Stimulated activated CD4-positive, alpha-beta T cell treated with anti-CD3 and anti-CD28 coated beads, Interleukin-1b, Interleukin-23, amount 100 ng/mL, for 4 hours (primary cell): ENCODE measurements at regions not wholly inside any gene's neighbourhood (a gene's known extent, or its start where the extent isn't known, plus 50 kb on each side); places are given as distances from the start of the nearest gene placed in this dataset.

Source experiments
- DNase-seq, 2 donors: peaks; one replicate each; pipeline ENCODE4 v3.0.0-alpha.2; 2020; ENCODE audit warnings: low read depth in 2 of 2

- DNase-seq: no peak
These were observed 264.0 kb upstream of the PITX2 start for GRCh38 chr4:110886856-110887255.

- DNase-seq: no peak
These were observed 274.9 kb upstream of the PITX2 start for GRCh38 chr4:110897784-110898183.

DNA sequence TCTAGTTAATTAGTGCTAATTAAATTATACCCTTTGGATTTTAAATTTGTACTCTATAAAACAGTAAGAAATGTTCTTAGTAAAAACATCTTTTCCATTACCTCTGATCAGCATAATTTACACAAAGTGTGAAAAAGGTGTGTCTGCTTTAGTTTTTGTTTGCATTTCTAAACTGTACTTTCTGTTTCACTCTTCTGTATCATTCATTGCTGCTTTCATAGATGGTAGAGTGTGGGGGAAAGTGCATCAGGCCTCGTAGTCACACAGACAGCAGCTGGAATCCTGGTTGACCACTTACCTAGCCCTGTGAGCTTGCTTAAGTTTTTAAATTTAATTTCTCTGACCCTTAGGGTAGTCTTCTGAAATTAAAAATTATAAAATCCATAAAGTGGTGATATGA is 275.4 kb upstream of the PITX2 start:
- no peak for DNase-seq

GRCh38 chr4:110900213-110900769 is 277.4 kb upstream of the PITX2 start:
- no peak for DNase-seq

GRCh38 chr4:110902500-110902899 is 279.6 kb upstream of the PITX2 start:
- DNase-seq: no peak

DNA sequence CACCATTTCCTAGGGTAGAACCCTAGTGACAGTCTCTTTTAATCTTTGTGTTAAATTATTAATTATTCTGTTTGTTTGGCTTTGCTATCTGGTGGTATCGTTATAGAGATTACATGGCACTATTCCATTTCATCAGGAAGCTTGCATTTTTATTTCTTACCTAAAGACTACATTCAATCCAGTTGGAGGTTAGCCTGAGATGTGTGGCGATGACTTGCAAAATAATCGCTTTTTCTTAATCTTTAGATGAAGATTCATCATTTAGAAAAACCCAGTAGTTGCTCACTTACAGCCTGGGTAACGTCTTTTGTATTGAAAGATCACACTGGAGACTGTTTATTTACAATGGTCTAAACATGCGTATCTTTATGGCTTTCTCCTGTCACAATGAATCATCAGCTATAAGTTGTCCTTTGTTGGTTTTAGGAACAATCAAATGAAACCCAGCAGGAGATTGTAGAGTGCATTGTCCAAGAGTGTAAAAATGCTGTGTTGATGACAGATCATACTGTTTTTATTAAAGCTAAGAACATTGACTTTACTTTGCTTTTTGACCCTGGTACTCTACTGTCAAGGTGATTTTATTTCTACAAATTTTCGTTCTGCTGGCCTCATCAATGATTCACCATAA is 281.7 kb upstream of the PITX2 start:
- no peak for DNase-seq

DNA sequence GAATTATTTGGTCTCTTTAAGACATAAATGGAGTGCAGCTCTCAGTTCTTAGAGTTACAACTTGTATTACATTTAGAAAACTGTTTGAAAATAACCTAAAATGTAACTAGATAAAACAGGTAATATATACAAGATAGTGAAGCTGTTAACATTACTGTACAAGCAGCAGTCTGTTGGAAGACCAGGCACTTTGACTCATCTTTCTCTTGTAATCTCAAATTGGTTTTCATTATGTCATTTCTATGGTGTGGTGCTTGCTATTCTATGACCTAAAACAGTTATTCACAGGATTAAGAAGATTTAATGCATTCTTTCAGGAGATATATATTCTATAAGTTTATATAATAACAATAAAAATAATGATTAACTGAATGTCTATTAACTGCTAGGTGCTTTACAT is 282.5 kb upstream of the PITX2 start:
- no peak for DNase-seq

DNA sequence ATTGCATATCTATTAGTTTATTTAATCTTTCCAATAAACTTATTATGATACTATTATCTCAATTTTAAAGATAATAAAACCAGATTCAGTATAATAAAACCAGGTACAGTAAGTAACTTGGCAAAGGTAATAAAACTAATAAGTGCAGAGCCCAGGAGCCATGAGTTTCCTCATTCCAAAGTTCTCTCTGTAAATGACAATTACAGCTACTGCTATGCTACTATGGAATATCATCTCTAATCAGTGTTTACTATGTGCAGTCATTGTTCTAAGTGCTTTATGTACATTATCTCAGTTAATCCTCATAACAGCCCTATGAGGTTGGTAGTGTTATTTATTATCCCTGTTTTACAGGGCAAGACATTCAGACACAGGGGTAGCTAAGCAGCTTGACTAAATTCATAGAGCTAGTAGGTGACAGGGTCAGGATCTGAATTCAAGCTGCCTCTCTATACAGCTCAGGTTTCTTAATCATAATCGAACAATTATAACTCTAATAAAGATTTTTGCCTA is 285.0 kb upstream of the PITX2 start:
- DNase-seq: no peak

DNA sequence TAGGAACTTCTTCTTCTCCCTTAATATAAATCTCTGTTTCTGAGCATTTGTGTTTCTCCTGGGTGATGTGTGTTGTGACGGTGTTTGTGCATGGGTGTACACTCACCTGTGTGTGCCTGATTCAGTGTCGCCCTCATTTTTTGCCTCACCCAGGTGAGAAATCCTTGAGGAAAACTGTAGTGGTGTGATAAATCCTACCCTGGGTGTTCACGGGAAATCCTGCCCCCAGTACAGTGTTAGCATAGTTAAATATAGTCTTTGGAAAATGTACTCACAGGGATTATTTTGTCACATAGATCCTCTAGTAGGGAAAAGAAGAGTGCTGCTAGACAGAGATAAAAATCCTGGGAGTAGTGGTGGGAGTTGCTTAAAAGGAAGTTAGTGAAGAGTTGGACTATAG is 291.9 kb upstream of the PITX2 start:
- no peak for DNase-seq

DNA sequence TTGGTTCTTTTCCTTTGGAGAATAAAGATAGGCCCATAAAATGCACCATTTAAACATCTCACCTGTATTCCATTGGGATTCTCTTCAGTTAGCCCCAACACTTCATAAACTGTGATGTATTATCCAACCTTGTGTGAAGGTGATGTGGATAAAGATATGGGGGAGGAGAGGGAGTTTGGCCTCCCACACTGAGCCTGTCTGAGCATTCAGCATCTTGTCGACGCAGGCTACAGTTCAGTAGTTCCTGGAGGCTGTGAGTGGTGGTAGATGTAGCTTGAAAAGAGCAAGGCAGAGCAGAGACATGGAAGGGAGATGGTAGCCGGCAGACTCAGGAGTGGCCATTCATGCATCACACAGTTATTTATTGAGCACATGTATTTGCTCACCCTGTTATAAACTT is 292.4 kb upstream of the PITX2 start:
- DNase-seq: no peak

DNA sequence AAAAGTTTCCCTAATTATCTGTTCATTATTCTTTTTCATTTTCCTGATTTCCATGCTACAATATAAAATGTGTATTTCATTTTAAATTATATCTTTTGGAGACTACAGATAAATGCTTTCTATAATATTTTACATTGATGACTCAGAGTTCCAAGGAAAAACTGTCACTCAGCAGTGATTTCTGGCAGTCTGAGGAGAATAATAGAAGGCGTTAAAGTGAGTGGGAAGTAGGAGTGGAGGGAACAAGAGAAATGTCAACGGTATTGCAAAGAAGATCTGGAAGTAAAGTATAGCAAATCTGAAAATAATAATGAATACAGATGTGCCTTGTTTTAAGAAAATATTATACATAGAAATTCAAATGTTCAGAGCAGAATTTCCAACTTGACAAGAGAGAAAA is 293.6 kb upstream of the PITX2 start:
- DNase-seq: no peak

GRCh38 chr4:110917835-110918234 is 295.0 kb upstream of the PITX2 start:
- DNase-seq: no peak

GRCh38 chr4:110920990-110921389 is 298.1 kb upstream of the PITX2 start:
- DNase-seq: no peak

GRCh38 chr4:110924761-110925160 is 301.9 kb upstream of the PITX2 start:
- no peak for DNase-seq

DNA sequence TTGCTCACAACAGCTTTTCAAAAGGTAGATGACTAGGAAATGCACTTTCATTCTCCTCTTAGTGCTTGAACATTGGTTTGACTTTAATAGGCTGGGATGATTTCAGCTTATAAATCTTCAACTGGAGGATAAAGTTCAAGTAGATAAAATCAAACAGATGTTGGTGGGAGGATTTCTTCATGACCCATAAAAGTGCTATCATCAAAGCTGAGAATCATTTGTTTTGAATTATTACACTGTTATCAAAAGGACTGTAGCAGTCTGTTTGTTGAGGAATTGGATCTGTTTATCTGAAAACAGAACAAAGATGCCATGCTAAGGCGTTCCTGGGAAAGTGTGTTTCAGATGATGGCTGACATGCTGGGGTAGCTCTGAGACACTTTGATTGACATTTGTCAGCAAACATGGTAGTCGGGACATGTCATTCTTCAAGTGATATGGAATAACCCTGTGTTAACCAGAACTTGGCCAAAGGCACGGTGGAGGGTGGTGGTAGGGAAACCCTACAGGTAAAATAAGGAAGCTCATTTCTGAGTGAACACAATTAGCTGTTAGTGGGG is 304.0 kb upstream of the PITX2 start:
- no peak for DNase-seq

DNA sequence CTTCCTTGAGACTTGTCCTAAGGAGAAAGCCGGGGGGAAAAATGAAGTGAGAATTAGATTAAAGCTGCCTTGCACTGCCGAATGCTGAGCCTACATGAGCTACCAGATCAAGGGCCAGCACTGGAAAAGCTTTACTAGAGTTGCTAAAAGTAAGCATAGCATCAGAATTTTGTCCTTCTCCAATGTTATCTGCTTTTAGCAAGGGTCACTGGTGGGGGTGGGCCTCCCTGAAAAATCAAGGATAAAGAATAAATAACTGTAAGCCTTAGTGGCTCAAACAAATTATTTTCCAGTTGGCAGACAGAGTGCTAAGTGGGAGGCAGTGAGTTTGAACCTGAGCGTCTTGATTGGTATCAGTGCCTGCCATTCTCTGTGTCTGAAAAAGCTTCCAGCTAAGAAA is 310.5 kb upstream of the PITX2 start:
- DNase-seq: no peak

DNA sequence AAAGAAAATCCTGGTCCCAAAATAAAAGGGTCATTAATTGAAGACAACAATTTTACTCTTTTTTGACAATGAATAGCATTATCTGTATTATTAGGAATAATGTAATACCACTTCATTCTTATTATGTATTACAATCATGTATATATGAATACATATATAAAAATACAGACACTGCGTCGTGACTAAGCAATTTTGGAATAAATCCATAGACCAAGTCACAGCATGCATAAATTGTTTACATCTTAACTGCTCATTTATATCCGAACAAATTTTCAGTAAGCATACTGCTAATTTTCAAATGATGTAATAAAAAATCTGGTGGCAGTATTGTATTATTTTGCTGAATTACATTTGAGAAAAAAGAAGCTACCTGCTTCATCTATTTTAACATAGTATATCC is 321.6 kb upstream of the PITX2 start:
- DNase-seq: no peak

DNA sequence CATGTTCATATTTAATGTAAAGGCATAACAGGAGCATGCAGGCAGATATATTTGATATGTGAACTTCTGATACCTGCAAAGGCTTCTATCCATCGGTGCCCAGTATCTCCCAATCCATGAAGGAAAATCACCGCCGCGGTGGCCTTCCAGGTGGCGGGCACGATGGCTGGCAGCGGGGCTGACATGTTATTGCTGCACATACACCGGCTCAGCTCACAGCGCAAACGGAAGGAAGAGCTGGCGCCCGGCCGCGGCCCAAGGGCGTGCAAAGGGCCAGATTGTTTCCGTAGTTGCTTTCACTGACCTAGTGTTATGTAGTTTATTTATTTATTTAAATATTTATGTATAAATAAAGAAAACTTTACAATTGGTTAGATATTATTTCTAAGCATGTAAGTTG is 322.7 kb upstream of the PITX2 start:
- no peak for DNase-seq

- no peak for DNase-seq
These were observed 326.7 kb upstream of the PITX2 start for GRCh38 chr4:110949542-110949941.

- DNase-seq: no peak
These were observed 327.9 kb upstream of the PITX2 start for GRCh38 chr4:110950731-110951130.

DNA sequence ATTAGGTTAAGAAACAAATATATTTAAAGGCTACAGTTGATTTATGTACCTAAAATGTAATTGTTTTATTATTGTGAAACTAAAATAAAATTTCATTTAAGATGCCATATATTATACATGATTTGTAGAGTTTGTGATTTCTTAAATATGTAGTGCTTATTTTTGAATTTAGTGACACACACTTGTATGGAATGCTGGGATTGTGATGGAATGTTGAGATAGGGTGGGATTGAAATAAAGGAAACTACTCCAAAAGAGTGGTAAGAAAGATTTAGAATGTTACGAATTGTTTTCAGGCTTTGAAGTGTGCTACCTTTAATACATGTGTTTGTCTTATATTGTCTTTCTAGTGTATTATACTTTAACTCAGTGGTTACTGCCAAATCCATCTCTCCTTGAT is 330.3 kb upstream of the PITX2 start:
- no peak for DNase-seq

- DNase-seq: no peak
These were observed 331.0 kb upstream of the PITX2 start for GRCh38 chr4:110953898-110954297.

DNA sequence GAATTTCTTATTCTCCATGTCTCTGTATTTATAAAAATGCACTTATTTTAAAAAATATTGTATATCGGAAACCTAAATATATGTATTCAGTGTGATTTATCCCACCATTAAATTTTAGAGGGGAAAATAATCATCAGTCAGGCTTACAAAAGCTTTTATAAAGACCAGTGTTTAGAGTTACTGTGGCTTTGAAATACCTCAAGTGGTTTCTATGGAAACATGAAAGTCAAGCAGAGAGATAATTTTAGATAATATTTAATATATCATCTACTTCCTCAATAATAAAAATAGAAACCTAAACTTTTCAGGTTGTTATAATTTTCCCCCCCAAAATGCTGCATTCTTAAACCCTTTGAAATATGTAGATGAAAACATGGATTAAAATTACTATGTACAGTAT is 332.9 kb upstream of the PITX2 start:
- DNase-seq: no peak
